Stimulated activated CD4-positive, alpha-beta T cell treated with anti-CD3 and anti-CD28 coated beads, Interleukin-2, amount 100 ng/mL, for 4 hours (primary cell): ENCODE measurements at regions not wholly inside any gene's neighbourhood (a gene's known extent, or its start where the extent isn't known, plus 50 kb on each side); places are given as distances from the start of the nearest gene placed in this dataset.

Experiments used
- DNase-seq: peaks from one replicate; pipeline ENCODE4 v3.0.0-alpha.2; 2020; ENCODE audit warnings: low read depth

- no peak for DNase-seq
Observed at GRCh38 chrX:39333451-39333850, 532.2 kb downstream of the MID1IP1 start.

- no peak for DNase-seq
Observed at GRCh38 chrX:39335513-39336235, 534.4 kb downstream of the MID1IP1 start.

GRCh38 chrX:39336671-39337311 lies 535.5 kb downstream of the MID1IP1 start:
- no peak for DNase-seq

GRCh38 chrX:39337451-39337850 lies 536.2 kb downstream of the MID1IP1 start:
- no peak for DNase-seq

- no peak for DNase-seq
Observed at GRCh38 chrX:39338583-39338982, 537.3 kb downstream of the MID1IP1 start.

- DNase-seq = no peak
Observed at GRCh38 chrX:39356119-39356807, 555.0 kb downstream of the MID1IP1 start.

GRCh38 chrX:39360101-39360500 lies 558.8 kb downstream of the MID1IP1 start:
- no peak for DNase-seq

GRCh38 chrX:39361736-39362135 lies 560.5 kb downstream of the MID1IP1 start:
- DNase-seq = no peak

GRCh38 chrX:39367416-39367815 lies 566.2 kb downstream of the MID1IP1 start:
- DNase-seq = no peak

- no peak for DNase-seq
Observed at GRCh38 chrX:39372115-39372514, 570.9 kb downstream of the MID1IP1 start.

GRCh38 chrX:39377157-39377556 lies 575.9 kb downstream of the MID1IP1 start:
- no peak for DNase-seq

- DNase-seq = no peak
Observed at GRCh38 chrX:39377773-39378172, 576.5 kb downstream of the MID1IP1 start.

- DNase-seq = no peak
Observed at GRCh38 chrX:39381422-39381821, 580.2 kb downstream of the MID1IP1 start.

GRCh38 chrX:39384996-39385395 lies 583.7 kb downstream of the MID1IP1 start:
- DNase-seq = no peak

GRCh38 chrX:39388730-39389129 lies 587.5 kb downstream of the MID1IP1 start:
- no peak for DNase-seq

- no peak for DNase-seq
Observed at GRCh38 chrX:39396358-39396995, 595.2 kb downstream of the MID1IP1 start.

- DNase-seq = no peak
Observed at GRCh38 chrX:39397561-39398199, 596.4 kb downstream of the MID1IP1 start.

GRCh38 chrX:39398215-39398962 lies 597.1 kb downstream of the MID1IP1 start:
- DNase-seq = no peak

- no peak for DNase-seq
Observed at GRCh38 chrX:39398963-39399261, 597.7 kb downstream of the MID1IP1 start.

- no peak for DNase-seq
Observed at GRCh38 chrX:39399387-39399786, 598.1 kb downstream of the MID1IP1 start.

- no peak for DNase-seq
Observed at GRCh38 chrX:39401483-39402110, 600.3 kb downstream of the MID1IP1 start.
